Sigmoid colon (tissue), 4 donors: ENCODE measurements at regions not wholly inside any gene's neighbourhood (a gene's known extent, or its start where the extent isn't known, plus 50 kb on each side); places are given as distances from the start of the nearest gene placed in this dataset.

Source experiments
- EP300 ChIP-seq, 4 donors: sonication (generic); formaldehyde crosslinking; IDR thresholded peaks; one replicate each; pipeline ENCODE4 v1.6.1; 2017; ENCODE audit warnings: antibody characterized with exemption in 4 of 4
- POLR2AphosphoS5 ChIP-seq, 4 donors: sonication (generic); formaldehyde crosslinking; IDR thresholded peaks; one replicate each; pipeline ENCODE4 v1.6.1; 2017; ENCODE audit warnings: antibody characterized with exemption in 4 of 4

DNA sequence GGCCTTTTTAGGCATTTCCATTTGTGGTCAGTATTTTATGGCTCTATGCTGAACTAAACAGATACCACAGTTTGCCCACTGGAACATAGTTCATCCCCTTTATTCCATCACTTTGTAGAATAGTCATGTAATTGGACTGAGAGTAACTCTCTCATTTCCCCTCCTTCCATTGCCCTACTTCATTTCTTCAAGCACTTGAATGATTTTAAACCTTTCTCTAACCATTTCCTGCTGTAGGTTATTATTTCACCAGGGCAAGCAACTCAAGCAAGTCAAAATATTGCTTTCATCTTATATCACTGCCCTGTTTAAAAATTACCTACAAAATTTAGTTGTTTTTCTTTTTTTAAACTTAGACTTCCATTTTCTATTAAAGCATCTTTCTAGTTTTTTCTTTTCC is 177.0 kb downstream of the RAP2B start:
- TF ChIP-seq POLR2AphosphoS5 (IDR thresholded peaks at IDR 0.05), result no peak
- TF ChIP-seq EP300 (IDR thresholded peaks at IDR 0.05), result no peak
